VCaP (cell line): ENCODE measurements at regions not wholly inside any gene's neighbourhood (a gene's known extent, or its start where the extent isn't known, plus 50 kb on each side); places are given as distances from the start of the nearest gene placed in this dataset.

Source experiments
- H3K27ac ChIP-seq: fragments of 450-650 bp; 2 replicates; pipeline ENCODE4 v1.5.1; 2017
- TF ChIP-seq, protein P1 (sequence below): fragments of 450-650 bp; conservative IDR thresholded peaks from 2 replicates; pipeline ENCODE4 v1.5.1; 2017; ENCODE audit warnings: mild to moderate bottlenecking, moderate library complexity

DNA sequence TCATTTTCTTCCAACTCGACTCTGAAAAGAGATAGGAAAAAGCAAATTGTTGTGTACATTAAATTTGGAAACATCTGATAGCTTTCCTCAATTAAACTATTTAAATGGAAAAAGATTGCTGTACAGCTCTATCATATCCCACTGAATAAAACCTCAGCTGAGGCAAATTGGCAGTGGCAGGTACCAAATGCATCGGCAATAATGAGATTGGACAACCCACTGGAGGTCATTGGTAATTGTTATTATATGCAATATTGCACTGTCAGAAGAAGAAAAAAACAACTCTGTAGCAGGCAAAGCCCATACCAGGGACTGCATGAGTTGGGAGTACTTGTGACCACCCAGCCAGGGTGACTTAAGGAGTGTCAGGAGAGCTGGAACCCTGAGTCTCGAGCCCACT lies 291.6 kb upstream of the SKOR2 start:
- no peak overlapping the region for H3K27ac ChIP-seq
- TF ChIP-seq, protein P1, sequence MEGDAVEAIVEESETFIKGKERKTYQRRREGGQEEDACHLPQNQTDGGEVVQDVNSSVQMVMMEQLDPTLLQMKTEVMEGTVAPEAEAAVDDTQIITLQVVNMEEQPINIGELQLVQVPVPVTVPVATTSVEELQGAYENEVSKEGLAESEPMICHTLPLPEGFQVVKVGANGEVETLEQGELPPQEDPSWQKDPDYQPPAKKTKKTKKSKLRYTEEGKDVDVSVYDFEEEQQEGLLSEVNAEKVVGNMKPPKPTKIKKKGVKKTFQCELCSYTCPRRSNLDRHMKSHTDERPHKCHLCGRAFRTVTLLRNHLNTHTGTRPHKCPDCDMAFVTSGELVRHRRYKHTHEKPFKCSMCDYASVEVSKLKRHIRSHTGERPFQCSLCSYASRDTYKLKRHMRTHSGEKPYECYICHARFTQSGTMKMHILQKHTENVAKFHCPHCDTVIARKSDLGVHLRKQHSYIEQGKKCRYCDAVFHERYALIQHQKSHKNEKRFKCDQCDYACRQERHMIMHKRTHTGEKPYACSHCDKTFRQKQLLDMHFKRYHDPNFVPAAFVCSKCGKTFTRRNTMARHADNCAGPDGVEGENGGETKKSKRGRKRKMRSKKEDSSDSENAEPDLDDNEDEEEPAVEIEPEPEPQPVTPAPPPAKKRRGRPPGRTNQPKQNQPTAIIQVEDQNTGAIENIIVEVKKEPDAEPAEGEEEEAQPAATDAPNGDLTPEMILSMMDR: no peak

DNA sequence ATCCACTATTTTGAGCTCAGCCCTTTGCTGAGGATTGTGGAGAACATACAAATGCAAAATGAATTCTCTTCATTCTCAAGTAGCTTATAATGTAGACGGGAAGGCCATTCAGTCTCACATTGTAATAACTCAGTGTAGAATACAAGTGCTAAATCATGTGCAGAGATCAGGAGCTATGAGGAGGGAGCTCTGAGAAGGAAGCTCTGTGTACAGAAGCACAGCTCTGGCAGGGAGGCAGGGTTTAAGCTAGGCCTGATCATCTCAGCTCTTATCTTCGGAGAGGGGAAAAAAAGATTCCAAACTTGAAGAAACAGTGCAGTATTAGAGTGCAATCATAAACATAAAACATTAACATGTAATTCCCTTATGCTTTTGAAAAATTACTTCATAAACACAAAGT lies 291.1 kb upstream of the SKOR2 start:
- TF ChIP-seq, protein P1: no peak
- no peak overlapping the region for H3K27ac ChIP-seq

DNA sequence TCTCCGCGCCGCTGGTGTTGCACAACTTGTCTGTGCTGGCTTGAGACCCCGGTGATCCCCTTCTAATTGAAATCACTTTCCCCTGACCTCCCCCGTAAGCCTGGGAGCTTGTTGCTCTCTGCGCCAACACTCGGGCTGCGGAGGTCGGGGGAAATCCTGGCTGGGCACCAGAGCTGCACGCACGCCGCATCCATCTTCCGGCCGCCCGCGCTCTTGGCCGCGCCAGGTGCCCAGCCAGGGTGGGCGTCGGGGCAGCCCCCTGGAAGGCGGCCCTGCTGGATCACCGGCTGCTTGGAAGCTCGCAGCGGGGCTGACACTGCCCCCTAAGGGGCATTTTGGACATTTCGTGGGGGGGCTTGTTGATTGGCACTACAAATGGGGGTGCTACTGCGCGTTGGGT lies 280.3 kb upstream of the SKOR2 start:
- TF ChIP-seq, protein P1: no peak
- H3K27ac ChIP-seq: no peak overlapping the region

DNA sequence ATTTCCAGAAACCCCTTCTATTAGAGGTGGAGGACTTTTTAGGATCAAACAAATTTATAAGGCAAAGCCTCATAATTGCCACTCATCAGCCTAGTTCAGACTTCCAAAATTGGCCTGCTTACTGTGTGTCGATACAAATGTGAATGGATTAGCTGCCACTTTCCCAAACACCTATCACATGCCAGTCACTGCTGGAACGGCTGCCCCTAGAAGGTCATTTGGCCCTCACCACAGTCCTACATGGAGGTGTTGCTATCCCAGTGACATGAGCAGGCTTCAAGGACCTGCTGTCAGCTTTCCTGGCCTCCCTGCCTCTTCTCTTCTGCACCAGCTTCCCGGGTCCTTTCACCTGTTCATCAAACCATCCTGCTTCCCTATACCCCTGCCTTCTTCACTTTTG lies 279.2 kb upstream of the SKOR2 start:
- TF ChIP-seq, protein P1: no peak
- no peak overlapping the region for H3K27ac ChIP-seq

DNA sequence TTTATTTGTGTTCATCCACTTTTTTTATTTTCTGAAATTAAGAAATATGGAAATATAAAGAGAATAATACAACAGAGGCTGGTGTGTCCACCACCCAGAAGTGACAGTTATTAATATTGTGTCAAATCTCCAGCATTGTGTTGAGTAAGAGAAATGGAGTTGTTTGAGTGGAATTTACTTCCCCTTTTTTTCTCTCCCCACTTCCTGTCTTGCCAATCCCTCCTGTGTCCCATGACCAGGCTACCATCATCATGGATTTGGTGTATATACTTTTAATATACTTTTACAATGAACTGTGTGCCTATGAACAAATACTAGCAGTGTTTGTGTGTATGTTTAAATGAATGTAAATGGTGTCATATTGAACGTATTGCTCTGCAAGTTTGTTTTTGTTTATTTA lies 276.9 kb upstream of the SKOR2 start:
- TF ChIP-seq, protein P1: no peak
- no peak overlapping the region for H3K27ac ChIP-seq

DNA sequence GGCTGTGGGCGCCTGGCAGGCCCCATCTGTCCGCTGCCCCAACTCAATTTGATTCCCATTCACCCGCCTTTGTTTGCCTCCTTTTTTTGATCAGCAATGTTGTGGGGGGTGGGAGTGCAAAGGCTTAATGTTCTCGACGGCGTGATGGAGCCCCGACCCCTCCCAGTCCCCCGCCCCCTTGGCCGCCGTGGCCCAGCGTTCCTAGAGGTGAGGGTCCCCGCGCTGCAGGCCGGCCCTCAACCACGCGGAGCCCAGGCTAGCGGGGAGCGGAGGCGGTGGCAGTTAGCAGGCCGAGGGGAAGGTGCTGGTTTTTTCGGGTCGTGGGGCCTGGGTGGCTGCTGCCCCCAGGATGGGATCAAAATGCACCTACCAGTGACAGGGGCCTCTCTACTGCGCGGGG lies 274.7 kb upstream of the SKOR2 start:
- TF ChIP-seq, protein P1: no peak
- H3K27ac ChIP-seq: no peak overlapping the region

DNA sequence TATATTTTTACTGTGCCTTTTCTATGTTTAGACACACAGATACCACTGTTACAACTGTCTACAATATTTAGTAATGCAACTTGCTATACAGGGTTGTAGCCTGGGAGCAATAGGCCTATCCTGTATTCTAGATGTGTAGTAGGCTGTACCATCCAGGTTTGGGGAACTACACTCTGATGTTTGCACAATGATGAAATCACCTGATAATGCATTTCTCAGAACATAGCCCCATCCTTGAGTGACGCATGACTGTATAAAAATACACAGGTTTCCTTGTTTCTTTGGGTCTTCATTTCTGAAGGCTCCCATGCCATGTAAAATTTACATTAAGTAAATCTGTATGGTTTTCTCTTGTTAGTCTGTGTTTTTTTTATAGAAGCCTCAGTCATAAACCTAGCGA lies 270.9 kb upstream of the SKOR2 start:
- no peak overlapping the region for H3K27ac ChIP-seq
- TF ChIP-seq, protein P1: no peak

DNA sequence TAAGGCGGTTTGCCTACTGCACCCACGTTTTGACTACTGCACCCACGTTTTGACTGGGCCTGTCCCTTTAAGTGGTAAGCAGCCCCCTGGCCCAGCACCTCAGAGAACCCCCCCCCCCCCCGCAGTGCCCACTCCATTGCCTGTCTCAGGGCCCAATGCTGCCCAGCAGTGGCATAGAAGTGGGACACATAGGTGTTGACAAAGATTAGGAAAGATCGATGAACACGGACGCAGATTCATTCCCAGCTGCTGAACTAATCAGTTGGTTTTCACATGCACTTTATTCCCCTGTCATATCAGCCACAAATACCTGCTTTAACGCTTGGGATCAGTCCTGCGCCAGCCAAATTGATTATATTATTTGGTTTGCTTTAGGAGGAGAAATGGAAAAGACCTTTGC lies 268.8 kb upstream of the SKOR2 start:
- no peak overlapping the region for H3K27ac ChIP-seq
- TF ChIP-seq, protein P1: no peak
